A549 (cell line): ENCODE measurements at regions not wholly inside any gene's neighbourhood (a gene's known extent, or its start where the extent isn't known, plus 50 kb on each side); places are given as distances from the start of the nearest gene placed in this dataset.
"Not testable (repeated sequence)": the region's sequence is repeated elsewhere in the genome, so short reads cannot be mapped to it uniquely, and the experiment has no call there.

Experiments used
- ATAC-seq, 2 experiments: fragments of 200-7000 bp in 1 of 2; fragments of >200 bp in 1 of 2; cut with Nextera tagmentation in 1 of 2; cut with Tn5 transposase in 1 of 2; 3 replicates each; pipeline versions ENCODE4 v1.8.0 to v1.9.1; 2018 to 2020; ENCODE audit warnings: mild to moderate bottlenecking in 1 of 2, moderate library complexity in 1 of 2
- CTCF ChIA-PET: fragments of 300-600 bp; sonication (Branson Sonifier 250); formaldehyde crosslinking; extraction: SDS; loops from one replicate; lab custom pipeline; 2021; ENCODE audit warnings: antibody characterized with exemption, inconsistent platforms; lab: Yijun Ruan, JAX
- POLR2A ChIA-PET: fragments of 350-600 bp; formaldehyde crosslinking; extraction: SDS; loops from one replicate; lab custom pipeline; 2021; ENCODE audit warnings: antibody characterized with exemption, inconsistent platforms; lab: Yijun Ruan, JAX
- DNase-seq, 2 experiments: peaks; one replicate each; pipeline versions ENCODE4 v3.0.0 to v3.0.0-alpha.2; 2011 to 2016; ENCODE audit warnings: low read depth in 1 of 2, low spot score in 1 of 2
- FAIRE-seq: peaks from 2 replicates; lab custom pipeline; 2011; peaks lifted over from hg19 to GRCh38; lab: Jason Lieb, UNC
- H3K27ac ChIP-seq, 2 experiments: fragments of >200 bp; sonication (Bioruptor Twin); formaldehyde crosslinking; 3 replicates each; pipeline ENCODE4 v1.5.1; 2016 to 2017
- H3K4me1 ChIP-seq: fragments of >200 bp; sonication (Bioruptor Twin); formaldehyde crosslinking; 3 replicates; pipeline ENCODE4 v1.6.1; 2016
- H3K4me2 ChIP-seq: fragments of >200 bp; sonication (Bioruptor Twin); formaldehyde crosslinking; 3 replicates; pipeline ENCODE4 v1.6.1; 2016
- H3K4me3 ChIP-seq: fragments of >200 bp; sonication (Bioruptor Twin); formaldehyde crosslinking; 3 replicates; pipeline ENCODE4 v1.5.1; 2016
- H3K9me3 ChIP-seq: fragments of >200 bp; sonication (Bioruptor Twin); formaldehyde crosslinking; 3 replicates; pipeline ENCODE4 v1.6.1; 2016
- CBX8 ChIP-seq: fragments of 200-600 bp; sonication (generic); IDR thresholded peaks from 2 replicates; pipeline ENCODE4 v1.6.1; 2016
- CHD2 ChIP-seq: fragments of 150-350 bp; IDR thresholded peaks from 2 replicates; pipeline ENCODE4 v1.6.1; 2014; ENCODE audit warnings: low read length; ENCODE audit not compliant: partially characterized antibody
- CTCF ChIP-seq: fragments of >200 bp; sonication (Bioruptor Twin); formaldehyde crosslinking; IDR thresholded peaks from 3 replicates; pipeline ENCODE4 v1.5.1; 2016
- FOSB ChIP-seq: fragments of 250-450 bp; sonication (Bioruptor Pico); IDR thresholded peaks from 2 replicates; pipeline ENCODE4 v1.5.0; 2020; ENCODE audit warnings: mild to moderate bottlenecking, moderate library complexity
- FOSL2 ChIP-seq, 2 experiments: fragments of 450-650 bp in 1 of 2; fragments of >200 bp in 1 of 2; sonication (Bioruptor Twin) in 1 of 2; formaldehyde crosslinking; IDR thresholded peaks; 2 replicates each; pipeline versions ENCODE4 v1.5.0 to v1.6.1; 2016 to 2020; ENCODE audit warnings: mild to moderate bottlenecking in 1 of 2, moderate library complexity in 1 of 2
- FOXS1 ChIP-seq: fragments of 250-450 bp; sonication (Bioruptor Pico); IDR thresholded peaks from 2 replicates; pipeline ENCODE4 v1.5.0; 2020; ENCODE audit warnings: mild to moderate bottlenecking, moderate library complexity
- GATA3 ChIP-seq: IDR thresholded peaks from 2 replicates; pipeline ENCODE4 v1.6.1; 2012; ENCODE audit warnings: borderline replicate concordance
- HEYL ChIP-seq: fragments of 250-450 bp; sonication (Bioruptor Pico); IDR thresholded peaks from 2 replicates; pipeline ENCODE4 v1.8.0; 2021; ENCODE audit warnings: mild to moderate bottlenecking, moderate library complexity
- JUNB ChIP-seq: fragments of >200 bp; sonication (Bioruptor Twin); formaldehyde crosslinking; IDR thresholded peaks from 2 replicates; pipeline ENCODE4 v1.6.1; 2016
- KDM1A ChIP-seq: fragments of 200-600 bp; sonication (generic); IDR thresholded peaks from 2 replicates; pipeline ENCODE4 v1.6.1; 2016; ENCODE audit warnings: low read depth, mild to moderate bottlenecking
- KDM5A ChIP-seq: fragments of 200-600 bp; sonication (generic); IDR thresholded peaks from 2 replicates; pipeline ENCODE4 v1.6.1; 2016; ENCODE audit warnings: antibody characterized with exemption, mild to moderate bottlenecking
- NPAS2 ChIP-seq: fragments of 250-450 bp; sonication (Bioruptor Pico); IDR thresholded peaks from 2 replicates; pipeline ENCODE4 v1.8.0; 2022; ENCODE audit warnings: mild to moderate bottlenecking, moderate library complexity, borderline replicate concordance
- POLR2A ChIP-seq: IDR thresholded peaks from 2 replicates; pipeline ENCODE4 v1.6.1; 2012; ENCODE audit warnings: mild to moderate bottlenecking, low read length
- RAD21 ChIP-seq, 2 experiments: fragments of >200 bp in 1 of 2; sonication (Bioruptor Twin) in 1 of 2; formaldehyde crosslinking in 1 of 2; IDR thresholded peaks in 1 of 2; conservative IDR thresholded peaks in 1 of 2; 2 replicates in 1 of 2; 3 replicates in 1 of 2; pipeline ENCODE4 v1.6.1; 2012 to 2018; ENCODE audit warnings: inconsistent platforms in 1 of 2
- RARB ChIP-seq: fragments of 250-450 bp; sonication (Bioruptor Pico); IDR thresholded peaks from 2 replicates; pipeline ENCODE4 v1.8.0; 2021; ENCODE audit warnings: mild to moderate bottlenecking, moderate library complexity
- RFX5 ChIP-seq: fragments of 450-650 bp; IDR thresholded peaks from 2 replicates; pipeline ENCODE4 v1.7.1; 2014; ENCODE audit warnings: antibody characterized with exemption, mild to moderate bottlenecking, moderate library complexity
- SREBF2 ChIP-seq: fragments of 450-650 bp; IDR thresholded peaks from 2 replicates; pipeline ENCODE4 v1.6.1; 2014; ENCODE audit warnings: mild to moderate bottlenecking, moderate library complexity
- WGBS: methylation state at CpG from one replicate; pipeline ENCODE4 v1.1.6; 2017; ENCODE audit errors: missing lambda C conversion rate; 5-methylcytosine and 5-hydroxymethylcytosine counted together
- TF ChIP-seq, protein P1 (sequence below): IDR thresholded peaks from 2 replicates; pipeline ENCODE4 v1.6.1; 2012

DNA sequence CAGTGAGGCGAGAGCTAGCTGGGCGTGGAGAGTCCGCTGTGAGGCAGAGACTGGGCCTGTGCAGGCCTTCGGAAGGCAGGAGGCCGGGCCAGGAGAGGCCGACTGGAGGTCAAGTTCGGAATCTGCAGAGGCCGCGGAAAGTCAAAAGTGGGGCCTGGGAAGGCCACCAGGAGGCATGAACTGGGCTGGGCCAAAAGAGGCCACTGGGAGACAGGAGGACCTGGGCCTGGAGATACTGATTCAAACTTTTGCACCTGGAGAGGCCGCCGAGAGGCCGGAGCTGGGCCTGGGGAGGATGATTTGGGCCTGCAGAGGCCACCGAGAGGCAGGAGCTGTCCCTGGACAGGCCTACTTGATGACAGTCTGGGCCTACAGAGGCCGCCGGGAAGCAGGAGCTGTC lies 321.8 kb downstream of the ZNF479 start:
- DNase-seq (no peak), FAIRE-seq (no peak), ATAC-seq (no peak)
- H3K4me2 ChIP-seq = no peak overlapping the region
- 42% methylated on average over 15 of the region's 15 CpGs for WGBS
- ChIA-PET POLR2A (no interaction called here), CTCF (no interaction called here)
- no peaks in the 10 kb centered on the region for H3K9me3 ChIP-seq
- H3K4me3 ChIP-seq = no peak overlapping the region
- H3K4me1 ChIP-seq = no peaks in the 10 kb centered on the region
- no peak overlapping the region for H3K27ac ChIP-seq
- TF ChIP-seq CTCF = no peak
- TF ChIP-seq KDM1A = no peak
- TF ChIP-seq FOSB (CRISPR knock-in tag) = no peak
- no peak for TF ChIP-seq FOSL2 (IDR thresholded peaks at IDR 0.05)
- no peak for TF ChIP-seq FOSL2 (CRISPR knock-in tag; IDR thresholded peaks at IDR 0.05)
- TF ChIP-seq CBX8 = no peak
- TF ChIP-seq KDM5A = no peak
- TF ChIP-seq SREBF2 = no peak
- TF ChIP-seq GATA3 = no peak
- TF ChIP-seq, protein P1, sequence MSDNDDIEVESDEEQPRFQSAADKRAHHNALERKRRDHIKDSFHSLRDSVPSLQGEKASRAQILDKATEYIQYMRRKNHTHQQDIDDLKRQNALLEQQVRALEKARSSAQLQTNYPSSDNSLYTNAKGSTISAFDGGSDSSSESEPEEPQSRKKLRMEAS = no peak
- no peak for TF ChIP-seq JUNB
- no peak for TF ChIP-seq HEYL
- TF ChIP-seq RARB = no peak
- no peak for TF ChIP-seq NPAS2
- no peak for TF ChIP-seq POLR2A
- no peak for TF ChIP-seq RFX5
- TF ChIP-seq CHD2 = no peak
- no peak for TF ChIP-seq FOXS1 (CRISPR knock-in tag)
- TF ChIP-seq RAD21 (conservative IDR thresholded peaks at IDR 0.05 in 1 of 2, IDR thresholded peaks at IDR 0.05 in 1 of 2) = no peak
- TF ChIP-seq, all 56 proteins: peak for 0

GRCh38 chr7:56809734-56810133 lies 322.5 kb downstream of the ZNF479 start:
- FAIRE-seq, H3K4me2 ChIP-seq, H3K4me1 ChIP-seq, CTCF ChIA-PET, DNase-seq, H3K9me3 ChIP-seq, H3K27ac ChIP-seq, ATAC-seq, POLR2A ChIA-PET, H3K4me3 ChIP-seq: not testable (repeated sequence)
- 53% methylated on average over 12 of the region's 19 CpGs for WGBS

GRCh38 chr7:56804755-56805064 lies 327.5 kb downstream of the ZNF479 start:
- H3K27ac ChIP-seq, DNase-seq, H3K4me3 ChIP-seq, H3K9me3 ChIP-seq, FAIRE-seq, CTCF ChIA-PET, ATAC-seq, H3K4me1 ChIP-seq, H3K4me2 ChIP-seq, POLR2A ChIA-PET: not testable (repeated sequence)
- 12% methylated on average over 5 of the region's 13 CpGs for WGBS

DNA sequence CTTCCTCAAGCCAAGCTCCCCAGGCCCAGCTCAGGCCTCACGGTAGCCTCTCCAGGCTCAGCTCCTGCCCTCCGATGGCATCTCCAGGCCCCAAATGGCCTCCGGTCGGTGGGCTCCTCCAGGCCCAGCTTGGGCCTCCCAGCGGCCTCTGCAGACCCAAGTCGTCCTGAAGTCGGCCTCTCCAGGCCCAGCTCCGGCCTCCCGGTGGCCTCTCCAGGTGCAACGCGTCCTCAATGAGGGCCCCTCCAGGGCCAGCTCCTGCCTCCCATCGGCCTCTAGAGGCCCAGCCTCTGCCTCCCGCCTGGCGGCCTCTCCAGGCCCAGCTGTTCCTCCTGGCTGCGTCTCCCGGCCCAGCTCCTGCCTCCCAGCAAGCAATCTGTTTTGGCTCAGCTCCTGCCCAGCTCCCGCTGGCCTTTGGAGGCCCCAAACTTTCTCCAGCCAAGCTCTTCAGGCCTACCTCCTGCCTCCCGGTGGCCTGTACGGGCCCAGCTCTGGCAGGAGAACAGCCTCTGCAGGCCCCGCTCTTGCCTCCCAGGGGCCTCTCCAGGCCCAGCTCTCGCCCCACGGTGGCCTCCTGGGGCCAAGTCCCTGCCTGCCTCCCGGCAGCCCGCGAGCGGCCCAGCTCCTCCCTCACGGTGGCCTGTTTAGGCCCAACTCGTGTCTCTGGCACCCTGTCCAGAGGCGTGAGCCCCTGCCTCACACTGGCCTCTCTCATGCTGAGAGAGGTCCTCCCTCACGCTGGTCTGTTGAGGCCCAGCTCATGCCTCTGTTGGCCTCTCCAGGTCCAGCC lies 328.1 kb downstream of the ZNF479 start:
- POLR2A ChIA-PET, H3K4me2 ChIP-seq, H3K4me3 ChIP-seq, H3K9me3 ChIP-seq, H3K4me1 ChIP-seq, H3K27ac ChIP-seq, ATAC-seq, DNase-seq, CTCF ChIA-PET, FAIRE-seq: not testable (repeated sequence)
- 24% methylated on average over 3 of the region's 30 CpGs for WGBS

DNA sequence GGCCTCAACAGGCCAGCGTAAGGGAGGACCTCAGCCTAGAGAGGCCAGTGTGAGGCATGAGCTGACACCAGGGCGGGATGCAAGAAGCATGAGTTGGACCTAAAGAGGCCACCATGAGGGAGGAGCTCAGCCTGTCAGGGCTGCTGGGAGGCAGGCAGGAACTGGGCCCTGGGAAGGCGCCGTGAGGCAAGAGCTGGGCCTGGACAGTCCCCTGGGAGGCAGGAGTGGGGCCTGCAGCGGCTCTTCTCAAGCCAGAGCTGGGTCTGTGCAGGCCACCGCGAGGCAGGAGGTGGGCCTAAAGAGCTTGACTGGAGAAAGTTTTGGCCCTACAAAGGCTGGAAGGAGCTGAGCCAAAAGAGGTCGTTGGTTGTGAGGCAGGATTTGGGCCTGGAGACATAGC lies 328.9 kb downstream of the ZNF479 start:
- H3K27ac ChIP-seq, H3K4me1 ChIP-seq, CTCF ChIA-PET, FAIRE-seq, ATAC-seq, H3K9me3 ChIP-seq, H3K4me3 ChIP-seq, H3K4me2 ChIP-seq, DNase-seq, POLR2A ChIA-PET: not testable (repeated sequence)
- 9% methylated on average over 6 of the region's 8 CpGs for WGBS

DNA sequence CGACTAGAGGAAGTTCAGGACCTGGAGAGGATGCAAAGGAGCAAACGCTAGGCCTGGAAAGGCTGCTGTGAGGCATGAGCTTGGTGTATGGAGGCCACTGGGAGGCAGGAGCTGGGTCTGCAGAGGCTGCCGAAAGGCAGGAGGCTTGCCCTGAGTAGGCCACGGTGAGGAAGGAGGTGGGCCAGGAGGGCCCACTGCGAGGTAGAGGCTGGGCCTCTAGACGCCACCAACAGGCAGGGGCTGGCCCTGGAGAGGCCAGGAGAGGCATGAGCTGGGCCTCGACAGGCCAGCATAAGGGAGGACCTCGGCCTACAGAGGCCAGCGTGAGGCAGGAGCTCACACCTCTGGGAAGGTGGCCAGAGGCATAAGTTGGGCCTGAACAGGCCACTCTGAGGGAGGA lies 330.0 kb downstream of the ZNF479 start:
- H3K4me2 ChIP-seq, H3K4me3 ChIP-seq, CTCF ChIA-PET, H3K9me3 ChIP-seq, POLR2A ChIA-PET, H3K27ac ChIP-seq, FAIRE-seq, DNase-seq, H3K4me1 ChIP-seq: not testable (repeated sequence)
- ATAC-seq = 0 out of 6 replicates have a peak, but pooled peaks of 1 of the 2 experiments have one; percentile 19
- WGBS = no CpG with 5 or more reads among the region's 9 CpGs

- H3K4me3 ChIP-seq, POLR2A ChIA-PET, FAIRE-seq, CTCF ChIA-PET, DNase-seq, H3K27ac ChIP-seq, H3K4me1 ChIP-seq, H3K4me2 ChIP-seq, ATAC-seq, H3K9me3 ChIP-seq: not testable (repeated sequence)
- 0% methylated on average over 1 of the region's 10 CpGs for WGBS
Observed at GRCh38 chr7:56801774-56802173, 330.5 kb downstream of the ZNF479 start.
